ENCODE measurements at regions not wholly inside any gene's neighbourhood (a gene's known extent, or its start where the extent isn't known, plus 50 kb on each side); places are given as distances from the start of the nearest gene placed in this dataset.

DNA sequence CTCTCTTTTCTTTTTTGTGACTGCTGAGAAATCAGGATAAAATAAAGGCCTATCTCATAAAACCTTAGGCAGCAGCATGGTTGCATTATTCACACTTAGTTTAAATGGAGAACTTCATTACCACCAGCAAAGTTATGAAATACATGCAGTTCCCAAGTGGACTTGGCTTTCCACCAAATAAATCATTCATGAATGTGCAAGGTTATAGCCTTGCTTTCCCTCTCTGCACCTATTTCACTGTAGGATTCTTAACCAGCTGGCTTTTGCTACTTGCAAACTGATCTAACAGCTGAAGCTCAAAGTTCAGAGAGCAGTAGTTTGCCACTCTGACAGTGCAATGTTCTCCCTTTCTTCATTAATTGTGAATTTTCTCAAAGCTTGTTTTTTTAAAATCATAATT is 140.1 kb upstream of the SMIM31 start:
- Histone ChIP-seq H3K27ac (ENCODE audit: low read depth in 2 of 2, low read length in 2 of 2) (no peak overlapping the region), H3K36me3 (ENCODE audit: control insufficient read depth in 2 of 2, insufficient read depth in 2 of 2, low read length in 2 of 2) (no peaks in the 10 kb centered on the region), H3K4me3 (ENCODE audit: low read length in 2 of 2) (no peak overlapping the region), H3K4me1 (ENCODE audit: control insufficient read depth in 2 of 2, insufficient read depth in 2 of 2, low read length in 2 of 2) (no peaks in the 10 kb centered on the region), H3K27me3 (ENCODE audit: control insufficient read depth in 2 of 2, insufficient read depth in 2 of 2, low read length in 2 of 2) (no peaks in the 10 kb centered on the region), H3K9me3 (ENCODE audit: control insufficient read depth in 2 of 2, low read length in 2 of 2) (no peaks in the 10 kb centered on the region), H3K9ac (ENCODE audit: low read depth in 1 of 2, low read length in 2 of 2) (no peak overlapping the region)

DNA sequence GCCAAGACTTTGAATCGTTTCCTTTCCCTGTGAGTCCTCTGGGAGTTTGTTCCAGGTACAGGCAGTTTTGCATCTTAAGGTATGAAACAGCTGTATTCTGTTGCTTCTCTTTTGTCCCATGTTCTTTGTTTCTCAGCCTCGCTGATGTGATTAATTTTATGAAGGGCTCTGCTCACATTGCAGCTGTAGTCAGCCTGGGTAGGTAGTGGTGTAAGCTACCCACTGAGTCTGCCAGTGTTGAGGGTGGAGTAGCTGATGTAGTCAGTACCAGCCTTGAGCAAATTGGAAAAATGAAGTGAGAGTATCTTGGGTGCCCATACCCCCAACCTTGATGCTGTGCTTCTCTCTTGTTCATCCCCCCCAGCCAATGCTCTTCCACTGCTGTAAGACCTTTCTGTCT is 139.6 kb upstream of the SMIM31 start:
- H3K9me3 ChIP-seq (ENCODE audit: control insufficient read depth in 2 of 2, low read length in 2 of 2) = no peaks in the 10 kb centered on the region
- H3K36me3 ChIP-seq (ENCODE audit: control insufficient read depth in 2 of 2, insufficient read depth in 2 of 2, low read length in 2 of 2) = no peaks in the 10 kb centered on the region
- H3K27ac ChIP-seq (ENCODE audit: low read depth in 2 of 2, low read length in 2 of 2) = no peak overlapping the region
- no peaks in the 10 kb centered on the region for H3K4me1 ChIP-seq (ENCODE audit: control insufficient read depth in 2 of 2, insufficient read depth in 2 of 2, low read length in 2 of 2)
- no peaks in the 10 kb centered on the region for H3K27me3 ChIP-seq (ENCODE audit: control insufficient read depth in 2 of 2, insufficient read depth in 2 of 2, low read length in 2 of 2)
- H3K4me3 ChIP-seq (ENCODE audit: low read length in 2 of 2) = no peak overlapping the region
- H3K9ac ChIP-seq (ENCODE audit: low read depth in 1 of 2, low read length in 2 of 2) = no peak overlapping the region

DNA sequence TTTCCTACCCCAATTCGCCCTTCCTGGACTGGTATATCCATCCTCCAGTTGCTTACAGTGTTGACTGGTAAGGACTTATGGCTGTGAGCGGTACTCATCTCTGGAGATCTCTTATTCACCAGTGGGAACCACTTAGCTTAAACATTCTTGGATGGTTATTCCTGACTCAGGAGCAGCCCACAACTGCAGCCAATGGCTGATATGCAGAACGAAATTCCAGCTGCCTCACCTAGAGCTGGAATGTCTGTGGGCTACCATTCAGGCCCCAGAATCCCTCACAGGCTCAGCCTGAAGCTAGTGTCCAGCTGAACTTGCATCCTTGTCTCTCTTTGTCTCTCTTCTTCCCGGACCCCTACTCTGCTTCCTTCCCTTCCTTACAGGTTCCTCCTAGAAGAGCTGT is 138.9 kb upstream of the SMIM31 start:
- Histone ChIP-seq H3K4me1 (ENCODE audit: control insufficient read depth in 2 of 2, insufficient read depth in 2 of 2, low read length in 2 of 2) (no peaks in the 10 kb centered on the region), H3K27me3 (ENCODE audit: control insufficient read depth in 2 of 2, insufficient read depth in 2 of 2, low read length in 2 of 2) (no peaks in the 10 kb centered on the region), H3K4me3 (ENCODE audit: low read length in 2 of 2) (no peak overlapping the region), H3K36me3 (ENCODE audit: control insufficient read depth in 2 of 2, insufficient read depth in 2 of 2, low read length in 2 of 2) (no peaks in the 10 kb centered on the region), H3K9me3 (ENCODE audit: control insufficient read depth in 2 of 2, low read length in 2 of 2) (no peaks in the 10 kb centered on the region), H3K9ac (ENCODE audit: low read depth in 1 of 2, low read length in 2 of 2) (no peak overlapping the region), H3K27ac (ENCODE audit: low read depth in 2 of 2, low read length in 2 of 2) (no peak overlapping the region)

DNA sequence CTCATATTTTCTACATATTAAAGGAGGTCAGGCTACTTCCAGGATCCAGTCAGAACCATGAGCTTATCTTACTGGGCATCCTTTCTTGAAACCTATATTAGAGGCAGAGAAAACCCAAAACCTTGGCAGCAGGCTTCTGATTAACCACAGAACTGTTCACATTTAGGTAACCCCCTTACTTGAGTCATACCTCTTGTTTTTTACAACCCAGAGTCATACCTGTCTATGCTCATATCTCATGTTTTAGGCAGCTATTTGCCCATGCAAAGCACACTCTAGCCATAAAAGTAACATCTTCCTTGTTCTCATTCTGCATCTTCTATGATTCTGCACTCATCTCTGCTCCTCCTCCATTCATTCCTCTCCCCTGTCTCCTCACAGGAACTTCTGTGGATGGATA is 138.0 kb upstream of the SMIM31 start:
- Histone ChIP-seq H3K4me1 (ENCODE audit: control insufficient read depth in 2 of 2, insufficient read depth in 2 of 2, low read length in 2 of 2) (no peaks in the 10 kb centered on the region), H3K9me3 (ENCODE audit: control insufficient read depth in 2 of 2, low read length in 2 of 2) (no peaks in the 10 kb centered on the region), H3K36me3 (ENCODE audit: control insufficient read depth in 2 of 2, insufficient read depth in 2 of 2, low read length in 2 of 2) (no peaks in the 10 kb centered on the region), H3K9ac (ENCODE audit: low read depth in 1 of 2, low read length in 2 of 2) (no peak overlapping the region), H3K27ac (ENCODE audit: low read depth in 2 of 2, low read length in 2 of 2) (no peak overlapping the region), H3K4me3 (ENCODE audit: low read length in 2 of 2) (no peak overlapping the region), H3K27me3 (ENCODE audit: control insufficient read depth in 2 of 2, insufficient read depth in 2 of 2, low read length in 2 of 2) (no peaks in the 10 kb centered on the region)

DNA sequence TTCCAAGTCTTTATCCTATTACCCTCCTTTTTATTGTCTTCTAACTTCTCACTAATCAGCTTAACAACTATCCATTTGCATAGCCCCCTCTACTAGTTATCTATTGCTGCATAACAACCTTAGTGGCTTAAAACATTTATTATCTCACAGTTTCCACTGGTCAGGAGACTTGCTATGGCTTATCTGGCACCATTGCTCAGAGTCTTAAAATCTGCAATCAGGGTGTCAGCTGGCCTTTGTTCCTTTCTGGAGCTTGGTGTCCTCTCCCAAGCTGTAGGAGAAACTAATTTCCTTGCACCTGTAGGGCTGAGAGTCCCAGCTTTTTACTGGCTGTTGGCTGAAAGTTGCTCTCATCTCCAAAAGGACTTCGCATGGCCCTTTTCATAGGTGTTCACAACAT is 137.0 kb upstream of the SMIM31 start:
- Histone ChIP-seq H3K27me3 (ENCODE audit: control insufficient read depth in 2 of 2, insufficient read depth in 2 of 2, low read length in 2 of 2) (no peaks in the 10 kb centered on the region), H3K4me1 (ENCODE audit: control insufficient read depth in 2 of 2, insufficient read depth in 2 of 2, low read length in 2 of 2) (no peaks in the 10 kb centered on the region), H3K27ac (ENCODE audit: low read depth in 2 of 2, low read length in 2 of 2) (no peak overlapping the region), H3K9ac (ENCODE audit: low read depth in 1 of 2, low read length in 2 of 2) (no peak overlapping the region), H3K9me3 (ENCODE audit: control insufficient read depth in 2 of 2, low read length in 2 of 2) (no peaks in the 10 kb centered on the region), H3K4me3 (ENCODE audit: low read length in 2 of 2) (no peak overlapping the region), H3K36me3 (ENCODE audit: control insufficient read depth in 2 of 2, insufficient read depth in 2 of 2, low read length in 2 of 2) (no peaks in the 10 kb centered on the region)

DNA sequence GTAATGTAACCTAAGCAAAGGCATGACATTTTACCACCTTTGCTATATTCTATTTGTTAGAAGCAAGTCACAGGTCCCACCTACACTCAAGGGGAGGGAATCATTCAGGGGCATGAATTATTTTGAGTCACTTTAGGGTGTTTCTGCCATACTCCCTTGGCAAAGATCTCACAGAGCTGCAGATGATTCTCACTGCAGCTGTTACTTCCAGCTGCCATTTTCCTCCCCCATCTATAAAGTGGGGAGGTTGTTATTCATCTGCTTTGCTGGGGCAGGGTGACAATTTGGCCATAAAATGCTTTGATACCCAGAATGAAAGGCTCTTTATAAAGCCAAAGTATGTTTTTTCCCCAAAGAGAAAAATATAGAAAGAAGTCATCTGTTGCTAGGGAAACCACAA is 136.5 kb upstream of the SMIM31 start:
- no peaks in the 10 kb centered on the region for H3K36me3 ChIP-seq (ENCODE audit: control insufficient read depth in 2 of 2, insufficient read depth in 2 of 2, low read length in 2 of 2)

DNA sequence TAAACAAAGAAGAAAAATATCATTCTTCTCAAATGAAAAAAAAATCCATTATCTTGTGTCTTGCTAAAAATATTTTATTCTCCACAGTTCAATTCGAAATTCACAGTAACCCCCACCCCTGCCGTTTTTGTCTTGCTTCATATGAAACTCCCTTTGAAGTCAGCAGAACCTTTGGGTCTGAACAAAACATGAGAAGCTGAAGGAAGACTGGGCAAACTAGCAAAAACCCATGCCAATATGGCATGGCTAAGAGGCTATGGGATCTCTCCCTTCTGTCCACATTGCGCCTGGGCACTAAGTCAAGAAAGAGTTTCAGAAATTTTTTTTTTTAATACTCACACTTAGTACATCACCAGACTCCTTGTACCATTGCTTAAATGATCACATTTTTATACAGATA is 136.0 kb upstream of the SMIM31 start:
- Histone ChIP-seq H3K27me3 (ENCODE audit: control insufficient read depth in 2 of 2, insufficient read depth in 2 of 2, low read length in 2 of 2) (no peaks in the 10 kb centered on the region), H3K9ac (ENCODE audit: low read depth in 1 of 2, low read length in 2 of 2) (no peak overlapping the region), H3K36me3 (ENCODE audit: control insufficient read depth in 2 of 2, insufficient read depth in 2 of 2, low read length in 2 of 2) (no peaks in the 10 kb centered on the region), H3K9me3 (ENCODE audit: control insufficient read depth in 2 of 2, low read length in 2 of 2) (peaks cover 0 to 2% of the 10 kb centered on the region in 2 donors), H3K4me1 (ENCODE audit: control insufficient read depth in 2 of 2, insufficient read depth in 2 of 2, low read length in 2 of 2) (no peaks in the 10 kb centered on the region), H3K4me3 (ENCODE audit: low read length in 2 of 2) (no peak overlapping the region), H3K27ac (ENCODE audit: low read depth in 2 of 2, low read length in 2 of 2) (no peak overlapping the region)

More for the DNA sequence above, 136.5 kb upstream of the SMIM31 start:
- no peaks in the 10 kb centered on the region for H3K4me1 ChIP-seq (ENCODE audit: control insufficient read depth in 2 of 2, insufficient read depth in 2 of 2, low read length in 2 of 2)
- H3K9me3 ChIP-seq (ENCODE audit: control insufficient read depth in 2 of 2, low read length in 2 of 2) = no peaks in the 10 kb centered on the region
- no peak overlapping the region for H3K9ac ChIP-seq (ENCODE audit: low read depth in 1 of 2, low read length in 2 of 2)
- H3K27me3 ChIP-seq (ENCODE audit: control insufficient read depth in 2 of 2, insufficient read depth in 2 of 2, low read length in 2 of 2) = no peaks in the 10 kb centered on the region
- no peak overlapping the region for H3K4me3 ChIP-seq (ENCODE audit: low read length in 2 of 2)
- H3K27ac ChIP-seq (ENCODE audit: low read depth in 2 of 2, low read length in 2 of 2) = no peak overlapping the region

DNA sequence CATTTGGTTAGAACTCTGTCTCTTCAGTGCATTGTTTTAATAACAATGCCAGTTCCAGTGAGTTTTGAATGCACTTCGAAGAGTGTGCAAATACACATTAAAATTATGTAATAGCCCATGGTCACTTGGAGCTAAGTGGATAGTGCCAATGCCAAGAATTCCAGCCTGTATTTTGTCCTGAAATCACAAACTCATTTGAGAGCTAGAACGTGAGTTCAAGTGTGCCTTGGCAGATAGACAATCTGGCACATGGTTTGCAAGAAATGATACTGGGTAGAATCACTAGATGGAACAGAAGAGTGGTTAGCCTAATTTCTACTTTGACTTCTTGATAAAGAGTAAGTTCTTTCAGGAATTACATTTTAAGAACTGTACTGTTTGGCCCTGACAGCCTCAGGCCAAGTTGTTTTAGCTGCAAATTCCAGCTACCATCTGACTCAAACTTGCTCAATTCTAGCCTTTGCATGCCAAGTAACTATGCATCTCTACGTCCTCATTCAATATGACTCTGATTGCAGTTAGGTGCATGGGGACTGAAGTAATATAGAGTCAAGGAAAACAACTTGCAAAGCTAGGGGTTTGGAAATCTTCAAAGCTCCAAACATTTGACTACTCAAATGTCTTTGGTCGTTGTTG is 131.9 kb upstream of the SMIM31 start:
- Histone ChIP-seq H3K27me3 (ENCODE audit: control insufficient read depth in 2 of 2, insufficient read depth in 2 of 2, low read length in 2 of 2) (no peaks in the 10 kb centered on the region), H3K27ac (ENCODE audit: low read depth in 2 of 2, low read length in 2 of 2) (no peak overlapping the region), H3K9ac (ENCODE audit: low read depth in 1 of 2, low read length in 2 of 2) (no peak overlapping the region), H3K4me1 (ENCODE audit: control insufficient read depth in 2 of 2, insufficient read depth in 2 of 2, low read length in 2 of 2) (no peaks in the 10 kb centered on the region), H3K36me3 (ENCODE audit: control insufficient read depth in 2 of 2, insufficient read depth in 2 of 2, low read length in 2 of 2) (no peaks in the 10 kb centered on the region), H3K4me3 (ENCODE audit: low read length in 2 of 2) (no peak overlapping the region), H3K9me3 (ENCODE audit: control insufficient read depth in 2 of 2, low read length in 2 of 2) (peaks cover 0 to 9% of the 10 kb centered on the region in 2 donors)

DNA sequence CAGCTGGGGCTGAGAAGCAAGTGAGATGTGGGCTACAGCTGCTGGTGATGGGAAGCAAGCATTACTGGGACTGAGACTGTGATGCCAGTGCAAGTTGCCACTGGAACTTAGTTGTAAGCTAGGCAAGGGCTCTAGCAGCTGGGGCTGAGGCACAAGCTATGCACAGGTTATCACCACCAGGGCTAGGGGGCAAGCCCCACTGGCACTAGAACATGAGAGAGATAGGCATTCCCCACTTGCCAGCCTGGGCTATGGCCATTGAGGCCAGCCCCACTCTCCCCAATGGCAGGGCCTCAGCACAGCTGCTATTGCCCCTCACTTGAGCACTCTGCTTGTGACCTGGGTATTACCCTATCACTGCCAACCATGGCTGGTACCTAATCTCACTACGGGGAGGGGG is 130.8 kb upstream of the SMIM31 start:
- no peak overlapping the region for H3K9ac ChIP-seq (ENCODE audit: low read depth in 1 of 2, low read length in 2 of 2)
- H3K9me3 ChIP-seq (ENCODE audit: control insufficient read depth in 2 of 2, low read length in 2 of 2) = peaks cover 0 to 9% of the 10 kb centered on the region in 2 donors
- no peak overlapping the region for H3K4me3 ChIP-seq (ENCODE audit: low read length in 2 of 2)
- no peak overlapping the region for H3K27ac ChIP-seq (ENCODE audit: low read depth in 2 of 2, low read length in 2 of 2)
- no peaks in the 10 kb centered on the region for H3K4me1 ChIP-seq (ENCODE audit: control insufficient read depth in 2 of 2, insufficient read depth in 2 of 2, low read length in 2 of 2)
- H3K36me3 ChIP-seq (ENCODE audit: control insufficient read depth in 2 of 2, insufficient read depth in 2 of 2, low read length in 2 of 2) = no peaks in the 10 kb centered on the region
- no peaks in the 10 kb centered on the region for H3K27me3 ChIP-seq (ENCODE audit: control insufficient read depth in 2 of 2, insufficient read depth in 2 of 2, low read length in 2 of 2)

DNA sequence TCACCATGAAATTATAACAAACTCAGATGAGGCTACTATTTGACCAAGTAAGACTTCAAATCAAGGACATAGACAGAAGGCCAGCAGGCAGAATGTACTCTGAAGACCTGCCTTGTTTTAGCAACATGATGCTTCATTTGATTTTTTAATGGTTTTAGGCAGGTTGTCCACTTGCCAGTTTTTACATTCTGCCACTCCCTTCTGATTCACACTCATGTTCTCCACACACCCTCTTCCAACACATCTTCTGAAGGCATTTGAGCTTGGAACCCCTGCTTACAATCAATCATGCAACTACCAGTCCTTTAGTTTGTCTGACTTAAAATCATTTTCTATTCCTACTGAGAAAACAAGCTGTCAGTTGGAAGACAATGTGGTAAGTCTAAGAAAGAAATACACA is 114.9 kb upstream of the SMIM31 start:
- Histone ChIP-seq H3K27ac (ENCODE audit: low read depth in 2 of 2, low read length in 2 of 2) (no peak overlapping the region), H3K36me3 (ENCODE audit: control insufficient read depth in 2 of 2, insufficient read depth in 2 of 2, low read length in 2 of 2) (no peaks in the 10 kb centered on the region), H3K4me3 (ENCODE audit: low read length in 2 of 2) (no peak overlapping the region), H3K27me3 (ENCODE audit: control insufficient read depth in 2 of 2, insufficient read depth in 2 of 2, low read length in 2 of 2) (no peaks in the 10 kb centered on the region), H3K9me3 (ENCODE audit: control insufficient read depth in 2 of 2, low read length in 2 of 2) (no peaks in the 10 kb centered on the region), H3K4me1 (ENCODE audit: control insufficient read depth in 2 of 2, insufficient read depth in 2 of 2, low read length in 2 of 2) (no peaks in the 10 kb centered on the region), H3K9ac (ENCODE audit: low read depth in 1 of 2, low read length in 2 of 2) (no peak overlapping the region)

All from mucosa of rectum (tissue), 2 donors.